PC-9 (cell line): ENCODE measurements at regions not wholly inside any gene's neighbourhood (a gene's known extent, or its start where the extent isn't known, plus 50 kb on each side); places are given as distances from the start of the nearest gene placed in this dataset.

Experiments
- BruUV-seq: library from RNA; stranded (reverse); fragments of 400-500 nt; replicated peaks from 2 replicates; lab custom pipeline; 2021; lab: Mats Ljungman, UMichigan
- CTCF ChIA-PET: fragments of 300-600 bp; sonication (Branson Sonifier 250); formaldehyde crosslinking; loops from one replicate; lab custom pipeline; 2022; ENCODE audit warnings: antibody characterized with exemption; lab: Charles Lee
- POLR2A ChIA-PET: fragments of 300-600 bp; sonication (Branson Sonifier 250); formaldehyde crosslinking; loops from one replicate; lab custom pipeline; 2022; ENCODE audit warnings: antibody characterized with exemption; ENCODE audit not compliant: unreplicated experiment; lab: Charles Lee
- DNase-seq, 2 experiments: peaks; one replicate each; pipeline versions ENCODE4 v3.0.0 to v3.0.0-alpha.2; 2015 to 2022; ENCODE audit warnings: mixed read lengths in 1 of 2
- H2AFZ ChIP-seq: fragments of 200-600 bp; sonication (generic); 2 replicates; pipeline ENCODE4 v1.8.1; 2017; ENCODE audit warnings: antibody characterized with exemption
- H3F3A ChIP-seq: fragments of 200-600 bp; sonication (generic); 2 replicates; pipeline ENCODE4 v1.8.1; 2017; ENCODE audit warnings: antibody characterized with exemption, mild to moderate bottlenecking, low read depth; ENCODE audit not compliant: insufficient read depth
- H3K27ac ChIP-seq: fragments of 200-600 bp; sonication (generic); 2 replicates; pipeline ENCODE4 v1.6.1; 2016; ENCODE audit warnings: mixed run types
- H3K27me3 ChIP-seq: fragments of 200-600 bp; sonication (generic); 2 replicates; pipeline ENCODE4 v1.6.1; 2016; ENCODE audit warnings: low read depth, mixed run types; ENCODE audit not compliant: insufficient read depth
- H3K36me3 ChIP-seq: fragments of 200-600 bp; sonication (generic); 2 replicates; pipeline ENCODE4 v1.6.1; 2016; ENCODE audit warnings: low read depth, mixed run types
- H3K4me1 ChIP-seq: fragments of 200-600 bp; sonication (generic); replicated peaks from 2 replicates; pipeline ENCODE4 v1.6.1; 2016; ENCODE audit warnings: mixed run types; ENCODE audit not compliant: insufficient read depth
- H3K4me2 ChIP-seq: fragments of 200-600 bp; sonication (generic); 2 replicates; pipeline ENCODE4 v1.6.1; 2017; ENCODE audit warnings: mixed run types
- H3K4me3 ChIP-seq: fragments of 200-600 bp; sonication (generic); 2 replicates; pipeline ENCODE4 v1.6.1; 2016; ENCODE audit warnings: mixed run types
- H3K79me2 ChIP-seq: fragments of 200-600 bp; sonication (generic); 2 replicates; pipeline ENCODE4 v1.6.1; 2017; ENCODE audit warnings: low read depth, mixed run types
- H3K9me2 ChIP-seq: fragments of 200-600 bp; sonication (generic); 2 replicates; pipeline ENCODE4 v1.8.1; 2017; ENCODE audit warnings: mild to moderate bottlenecking; ENCODE audit not compliant: insufficient read depth
- H3K9me3 ChIP-seq: fragments of 200-600 bp; sonication (generic); 2 replicates; pipeline ENCODE4 v1.8.1; 2016; ENCODE audit warnings: low read depth; ENCODE audit not compliant: insufficient read depth
- H4K20me1 ChIP-seq: fragments of 200-600 bp; sonication (generic); 2 replicates; pipeline ENCODE4 v1.8.1; 2017; ENCODE audit not compliant: insufficient read depth
- CTCF ChIP-seq: fragments of 200-600 bp; sonication (generic); conservative IDR thresholded peaks from 2 replicates; pipeline ENCODE4 v1.6.1; 2017; ENCODE audit warnings: mixed run types, antibody characterized with exemption, mild to moderate bottlenecking, moderate library complexity
- EZH2 ChIP-seq: fragments of 200-600 bp; sonication (generic); IDR thresholded peaks from 2 replicates; pipeline ENCODE4 v1.8.0; 2017; ENCODE audit warnings: antibody characterized with exemption, low read depth
- intact Hi-C: fragments of 100-400 bp; cut with micrococcal nuclease; formaldehyde crosslinking; loops from one replicate; pipeline ENCODE4 v1.10.0; 2022; ENCODE audit not compliant: unreplicated experiment

- Histone ChIP-seq H3K27ac (no peak overlapping the region), H3K36me3 (no peaks in the 10 kb centered on the region), H2AFZ (no peak overlapping the region), H3K27me3 (no peaks in the 10 kb centered on the region), H3K4me2 (no peak overlapping the region), H3K9me2 (no peaks in the 10 kb centered on the region), H3K79me2 (no peaks in the 10 kb centered on the region), H3K9me3 (0 out of 2 replicates have a peak, but pooled peaks cover under 1% of the 10 kb centered on the region), H3K4me3 (no peak overlapping the region), H3K4me1 (peaks cover 17% of the 10 kb centered on the region), H4K20me1 (no peaks in the 10 kb centered on the region), H3F3A (peaks cover 11% of the 10 kb centered on the region)
- CTCF ChIA-PET = no interaction called here
- intact Hi-C loops = no loop called here
- TF ChIP-seq CTCF (no peak), EZH2 (no peak)
- DNase-seq = no peak
- no TSS peak for BruUV-seq
- POLR2A ChIA-PET = no interaction called here
Observed at GRCh38 chr18:8893221-8893620, 187.9 kb downstream of the MTCL1 start.

- POLR2A ChIA-PET = no interaction called here
- intact Hi-C loops = no loop called here
Observed at GRCh38 chr18:8893628-8894231, 188.4 kb downstream of the MTCL1 start.

GRCh38 chr18:8894823-8895222, 189.5 kb downstream of the MTCL1 start:
- BruUV-seq = no TSS peak
- Histone ChIP-seq H3K9me3 (no peaks in the 10 kb centered on the region), H2AFZ (no peak overlapping the region), H3K4me3 (no peak overlapping the region), H3K79me2 (no peaks in the 10 kb centered on the region), H4K20me1 (no peaks in the 10 kb centered on the region), H3K27me3 (no peaks in the 10 kb centered on the region), H3F3A (peaks cover 11% of the 10 kb centered on the region), H3K4me2 (no peak overlapping the region), H3K4me1 (peaks cover 17% of the 10 kb centered on the region), H3K27ac (no peak overlapping the region), H3K36me3 (no peaks in the 10 kb centered on the region), H3K9me2 (no peaks in the 10 kb centered on the region)
- POLR2A ChIA-PET = no interaction called here
- no peak for DNase-seq
- no peak for TF ChIP-seq CTCF
- TF ChIP-seq EZH2 = no peak
- CTCF ChIA-PET = no interaction called here
- intact Hi-C loops = no loop called here

More at GRCh38 chr18:8893628-8894231, 188.4 kb downstream of the MTCL1 start:
- H2AFZ ChIP-seq = no peak overlapping the region
- CTCF ChIA-PET = no interaction called here
- no TSS peak for BruUV-seq
- no peak overlapping the region for H3K4me3 ChIP-seq
- no peak for DNase-seq
- no peak overlapping the region for H3K4me2 ChIP-seq
- no peaks in the 10 kb centered on the region for H3K79me2 ChIP-seq
- H3K36me3 ChIP-seq = no peaks in the 10 kb centered on the region
- TF ChIP-seq EZH2 = no peak
- no peak for TF ChIP-seq CTCF
- H3K4me1 ChIP-seq = peaks cover 17% of the 10 kb centered on the region
- H4K20me1 ChIP-seq = no peaks in the 10 kb centered on the region
- H3K9me3 ChIP-seq = no peaks in the 10 kb centered on the region
- no peak overlapping the region for H3K27ac ChIP-seq
- H3K9me2 ChIP-seq = no peaks in the 10 kb centered on the region
- H3K27me3 ChIP-seq = no peaks in the 10 kb centered on the region
- peaks cover 11% of the 10 kb centered on the region for H3F3A ChIP-seq
